HCT116 (cell line): ENCODE measurements at regions not wholly inside any gene's neighbourhood (a gene's known extent, or its start where the extent isn't known, plus 50 kb on each side); places are given as distances from the start of the nearest gene placed in this dataset.

Source experiments
- ATAC-seq: fragments of 200-7000 bp; cut with Tn5 transposase; 2 replicates; pipeline ENCODE4 v1.9.1; 2020; ENCODE audit warnings: mild to moderate bottlenecking, moderate library complexity
- BruUV-seq: library from RNA; stranded (reverse); fragments of 400-500 nt; replicated peaks from 2 replicates; lab custom pipeline; 2021; lab: Mats Ljungman, UMichigan
- CTCF ChIA-PET: fragments of 300-600 bp; sonication (Branson Sonifier 250); formaldehyde crosslinking; loops from one replicate; lab custom pipeline; 2021; ENCODE audit warnings: antibody characterized with exemption; lab: Charles Lee
- POLR2A ChIA-PET: fragments of 300-600, 350-600 bp; sonication (Branson Sonifier 250); formaldehyde crosslinking; loops from one replicate; lab custom pipeline; 2021; ENCODE audit warnings: antibody characterized with exemption; lab: Charles Lee
- RAD21 ChIA-PET, 2 experiments: fragments of 300-600 bp; sonication (Branson Sonifier 250); formaldehyde crosslinking; loops; one replicate each; lab custom pipeline; 2023; ENCODE audit warnings: low total read pairs in 2 of 2; ENCODE audit not compliant: uncharacterized antibody in 2 of 2, unreplicated experiment in 2 of 2, low non-redundant PET in 1 of 2; lab: Charles Lee
- DNase-seq: peaks from one replicate; pipeline ENCODE4 v3.0.0-alpha.2; 2010; ENCODE audit warnings: low read depth, low spot score
- H2AFZ ChIP-seq: fragments of 200-600 bp; shearing (Covaris generic), sonication (generic); 2 replicates; pipeline ENCODE4 v1.6.1; 2017; ENCODE audit warnings: low read depth, mixed run types, mixed read lengths, antibody characterized with exemption, low read length; ENCODE audit not compliant: poor library complexity, severe bottlenecking
- H3K27ac ChIP-seq: 2 replicates; pipeline ENCODE4 v1.5.1; 2012; ENCODE audit warnings: low read depth, low read length
- H3K27me3 ChIP-seq: fragments of 200-600 bp; sonication (generic); 2 replicates; pipeline ENCODE4 v1.6.1; 2016; ENCODE audit warnings: mixed run types, low read length, mixed read lengths; ENCODE audit not compliant: insufficient read depth
- H3K36me3 ChIP-seq, 2 experiments: fragments of 200-500 bp in 1 of 2; fragments of 200-600 bp in 1 of 2; sonication (Bioruptor generic) in 1 of 2; sonication (generic) in 1 of 2; 2 replicates each; pipeline versions ENCODE4 v1.5.1 to v1.6.1; 2014 to 2016; ENCODE audit warnings: low read length in 2 of 2, inconsistent platforms in 1 of 2, mixed read lengths in 1 of 2, mixed run types in 1 of 2; ENCODE audit not compliant: insufficient read depth in 2 of 2, control insufficient read depth in 1 of 2
- H3K4me1 ChIP-seq, 2 experiments: fragments of 200-600 bp in 1 of 2; sonication (generic) in 1 of 2; 2 replicates each; pipeline versions ENCODE4 v1.5.1 to v1.6.1; 2012 to 2017; ENCODE audit warnings: low read length in 2 of 2, inconsistent platforms in 1 of 2, mild to moderate bottlenecking in 1 of 2, mixed read lengths in 1 of 2, mixed run types in 1 of 2, moderate library complexity in 1 of 2; ENCODE audit not compliant: insufficient read depth in 2 of 2, control insufficient read depth in 1 of 2
- H3K4me2 ChIP-seq: fragments of 200-600 bp; sonication (generic); 2 replicates; pipeline ENCODE4 v1.6.1; 2017; ENCODE audit warnings: mixed run types, low read length, mixed read lengths
- H3K4me3 ChIP-seq, 2 experiments: fragments of 200-600 bp in 1 of 2; sonication (generic) in 1 of 2; replicated peaks in 1 of 2; 2 replicates each; pipeline ENCODE4 v1.5.1; 2011 to 2016; ENCODE audit warnings: low read length in 2 of 2, control low read depth in 1 of 2, low read depth in 1 of 2, mild to moderate bottlenecking in 1 of 2, mixed read lengths in 1 of 2, mixed run types in 1 of 2
- H3K79me2 ChIP-seq: fragments of 200-600 bp; sonication (generic); 2 replicates; pipeline ENCODE4 v1.6.1; 2017; ENCODE audit warnings: mild to moderate bottlenecking, mixed run types, low read length, moderate library complexity, mixed read lengths; ENCODE audit not compliant: insufficient read depth
- H3K9ac ChIP-seq: fragments of 200-600 bp; sonication (generic); 2 replicates; pipeline ENCODE4 v1.6.1; 2016; ENCODE audit warnings: low read length, mixed read lengths
- H3K9me2 ChIP-seq: fragments of 200-600 bp; sonication (generic), shearing (Covaris generic); 2 replicates; pipeline ENCODE4 v1.6.1; 2017; ENCODE audit warnings: mixed run types, mild to moderate bottlenecking, moderate library complexity; ENCODE audit not compliant: insufficient read depth
- H3K9me3 ChIP-seq, 2 experiments: fragments of 200-500 bp in 1 of 2; fragments of 200-600 bp in 1 of 2; sonication (Bioruptor generic) in 1 of 2; sonication (generic) in 1 of 2; 2 replicates each; pipeline ENCODE4 v1.6.1; 2014 to 2017; ENCODE audit warnings: low read length in 2 of 2, mixed read lengths in 2 of 2, inconsistent platforms in 1 of 2, low read depth in 1 of 2, mild to moderate bottlenecking in 1 of 2, mixed run types in 1 of 2, moderate library complexity in 1 of 2; ENCODE audit not compliant: control insufficient read depth in 1 of 2, insufficient read depth in 1 of 2
- H4K20me1 ChIP-seq: fragments of 200-600 bp; sonication (generic), shearing (Covaris generic); 2 replicates; pipeline ENCODE4 v1.6.1; 2017; ENCODE audit warnings: mixed run types, mild to moderate bottlenecking, moderate library complexity; ENCODE audit not compliant: insufficient read depth
- ATF3 ChIP-seq: IDR thresholded peaks from 2 replicates; pipeline ENCODE4 v1.6.1; 2012
- CBX3 ChIP-seq: IDR thresholded peaks from 2 replicates; pipeline ENCODE4 v1.6.1; 2012; ENCODE audit warnings: low read depth
- CTCF ChIP-seq, 3 experiments: fragments of 200-600 bp in 1 of 3; sonication (generic) in 1 of 3; IDR thresholded peaks in 2 of 3; conservative IDR thresholded peaks in 1 of 3; 2 replicates each; pipeline ENCODE4 v1.5.1; 2012 to 2017; ENCODE audit warnings: low read depth in 2 of 3, low read length in 2 of 3, antibody characterized with exemption in 1 of 3, borderline replicate concordance in 1 of 3, control low read depth in 1 of 3, mild to moderate bottlenecking in 1 of 3, mixed read lengths in 1 of 3, mixed run types in 1 of 3, moderate library complexity in 1 of 3; ENCODE audit not compliant: insufficient read depth in 1 of 3
- EGR1 ChIP-seq: IDR thresholded peaks from 2 replicates; pipeline ENCODE4 v1.6.1; 2012; ENCODE audit warnings: low read depth
- EZH2 ChIP-seq: fragments of 200-600 bp; sonication (generic); IDR thresholded peaks from 2 replicates; pipeline ENCODE4 v1.6.1; 2017; ENCODE audit warnings: antibody characterized with exemption, mixed run types
- EZH2phosphoT487 ChIP-seq: fragments of 200-600 bp; IDR thresholded peaks from 2 replicates; pipeline ENCODE4 v1.6.1; 2018; ENCODE audit warnings: antibody characterized with exemption, borderline replicate concordance
- FOSL1 ChIP-seq: IDR thresholded peaks from 2 replicates; pipeline ENCODE4 v1.6.1; 2012; ENCODE audit warnings: low read depth
- MAX ChIP-seq: IDR thresholded peaks from 2 replicates; pipeline ENCODE4 v1.6.1; 2012
- POLR2AphosphoS5 ChIP-seq: IDR thresholded peaks from 2 replicates; pipeline ENCODE4 v1.6.1; 2011; ENCODE audit warnings: mild to moderate bottlenecking, low read depth, low read length, moderate library complexity
- RAD21 ChIP-seq: IDR thresholded peaks from 2 replicates; pipeline ENCODE4 v1.6.1; 2012; ENCODE audit warnings: low read depth, mild to moderate bottlenecking
- REST ChIP-seq: IDR thresholded peaks from 2 replicates; pipeline ENCODE4 v1.6.1; 2012; ENCODE audit warnings: low read depth
- SIN3A ChIP-seq: IDR thresholded peaks from 2 replicates; pipeline ENCODE4 v1.6.1; 2012; ENCODE audit warnings: low read depth
- TCF7L2 ChIP-seq: IDR thresholded peaks from 2 replicates; pipeline ENCODE4 v1.7.0; 2011; ENCODE audit warnings: borderline replicate concordance, inconsistent platforms; ENCODE audit not compliant: insufficient read depth, insufficient read length; ENCODE audit errors: extremely low read depth
- ZNF274 ChIP-seq: fragments of 200-500 bp; sonication (Bioruptor generic); IDR thresholded peaks from 2 replicates; pipeline ENCODE4 v1.6.1; 2014; ENCODE audit warnings: mild to moderate bottlenecking, low read depth, low read length, inconsistent platforms
- intact Hi-C: fragments of 100-400 bp; cut with micrococcal nuclease; formaldehyde crosslinking; loops from 2 replicates; pipeline ENCODE4 v1.10.0; 2022

- Histone ChIP-seq H3K4me3 (no peak overlapping the region), H2AFZ (no peak overlapping the region), H3K4me2 (no peak overlapping the region), H3K79me2 (no peaks in the 10 kb centered on the region), H3K27me3 (peaks cover 7% of the 10 kb centered on the region; the same call in 1 of the 2 replicates), H3K36me3 (no peaks in the 10 kb centered on the region), H3K9ac (no peak overlapping the region), H4K20me1 (no peaks in the 10 kb centered on the region), H3K4me1 (no peaks in the 10 kb centered on the region), H3K9me3 (no peaks in the 10 kb centered on the region), H3K9me2 (no peaks in the 10 kb centered on the region), H3K27ac (no peak overlapping the region)
- ATAC-seq, result no peak
- intact Hi-C loops, result no loop called here
- no peak for TF ChIP-seq FOSL1
- no peak for TF ChIP-seq POLR2AphosphoS5
- TF ChIP-seq MAX, result no peak
- no peak for TF ChIP-seq EZH2phosphoT487
- TF ChIP-seq ATF3, result no peak
- TF ChIP-seq SIN3A, result no peak
- TF ChIP-seq EZH2, result no peak
- TF ChIP-seq CTCF (IDR thresholded peaks at IDR 0.05 in 2 of 3, conservative IDR thresholded peaks at IDR 0.05 in 1 of 3; ENCODE audit: borderline replicate concordance in 1 of 3, insufficient read depth in 1 of 3, low read depth in 2 of 3, low read length in 2 of 3), result no peak
- no peak for TF ChIP-seq REST
- no peak for TF ChIP-seq ZNF274
- TF ChIP-seq TCF7L2, result no peak
- no peak for TF ChIP-seq CBX3
- no peak for TF ChIP-seq EGR1
- TF ChIP-seq RAD21, result no peak
- BruUV-seq, result no TSS peak
- ChIA-PET POLR2A (no interaction called here), RAD21 (no interaction called here), CTCF (no interaction called here)
- no peak for DNase-seq
These were observed 498.2 kb downstream of the BCL11B start for GRCh38 chr14:98773814-98774213.
